GM12878 (cell line): ENCODE measurements at regions not wholly inside any gene's neighbourhood (a gene's known extent, or its start where the extent isn't known, plus 50 kb on each side); places are given as distances from the start of the nearest gene placed in this dataset.
A peak's percentile ranks its signal among the peaks of the same experiment; 100 is the strongest.

ENCODE experiments used
- ATF7 ChIP-seq: fragments of 450-650 bp; IDR thresholded peaks from 2 replicates; pipeline ENCODE4 v1.6.1; 2016; ENCODE audit warnings: low read depth, mild to moderate bottlenecking
- EED ChIP-seq: sonication (generic); IDR thresholded peaks from 2 replicates; pipeline ENCODE4 v1.6.1; 2016; ENCODE audit warnings: antibody characterized with exemption, low read depth
- ETV6 ChIP-seq, 2 experiments: fragments of 450-650 bp in 1 of 2; IDR thresholded peaks in 1 of 2; conservative IDR thresholded peaks in 1 of 2; 2 replicates each; pipeline ENCODE4 v1.6.1; 2014; ENCODE audit warnings: antibody characterized with exemption in 1 of 2, borderline replicate concordance in 1 of 2, low read depth in 1 of 2, mild to moderate bottlenecking in 1 of 2, moderate library complexity in 1 of 2
- HDAC6 ChIP-seq: fragments of 200-600 bp; sonication (generic); IDR thresholded peaks from one replicate; pipeline ENCODE4 v1.8.0; 2017; ENCODE audit warnings: antibody characterized with exemption; ENCODE audit not compliant: unreplicated experiment
- JUNB ChIP-seq: IDR thresholded peaks from 2 replicates; pipeline ENCODE4 v1.6.1; 2016; ENCODE audit warnings: antibody characterized with exemption, mild to moderate bottlenecking
- MEF2B ChIP-seq: fragments of 450-650 bp; IDR thresholded peaks from 2 replicates; pipeline ENCODE4 v1.6.1; 2018; ENCODE audit warnings: mild to moderate bottlenecking, moderate library complexity; ENCODE audit not compliant: partially characterized antibody, poor library complexity, severe bottlenecking
- NFXL1 ChIP-seq: fragments of 450-650 bp; IDR thresholded peaks from 2 replicates; pipeline ENCODE4 v1.6.1; 2017; ENCODE audit warnings: antibody characterized with exemption, mild to moderate bottlenecking, borderline replicate concordance
- NR2F1 ChIP-seq: fragments of 450-650 bp; conservative IDR thresholded peaks from 2 replicates; pipeline ENCODE4 v1.6.1; 2017; ENCODE audit warnings: mild to moderate bottlenecking
- RELA ChIP-seq: fragments of 450-650 bp; IDR thresholded peaks from 2 replicates; pipeline ENCODE4 v1.8.0; 2014; ENCODE audit warnings: borderline replicate concordance; ENCODE audit not compliant: partially characterized antibody
- SUZ12 ChIP-seq: fragments of 200-600 bp; sonication (generic); IDR thresholded peaks from one replicate; pipeline ENCODE4 v1.6.1; 2018; ENCODE audit warnings: antibody characterized with exemption, mild to moderate bottlenecking; ENCODE audit not compliant: unreplicated experiment
- WRNIP1 ChIP-seq: IDR thresholded peaks from 2 replicates; pipeline ENCODE4 v1.6.1; 2011; ENCODE audit warnings: low read depth, low read length, improper control_type of control experiment, borderline replicate concordance
- ZBTB33 ChIP-seq: fragments of 450-650 bp; IDR thresholded peaks from 2 replicates; pipeline ENCODE4 v1.6.1; 2017; ENCODE audit warnings: mild to moderate bottlenecking
- ZNF687 ChIP-seq: fragments of 450-650 bp; IDR thresholded peaks from 2 replicates; pipeline ENCODE4 v1.6.1; 2017; ENCODE audit warnings: mild to moderate bottlenecking, moderate library complexity
- TF ChIP-seq, protein P1 (sequence below): fragments of 450-650 bp; conservative IDR thresholded peaks from 2 replicates; pipeline ENCODE4 v1.6.1; 2017; ENCODE audit warnings: mild to moderate bottlenecking, moderate library complexity
- TF ChIP-seq, protein P2 (sequence below): fragments of 450-650 bp; IDR thresholded peaks from 2 replicates; pipeline ENCODE4 v1.6.1; 2018; ENCODE audit warnings: borderline replicate concordance, mild to moderate bottlenecking; ENCODE audit not compliant: partially characterized antibody
- TF ChIP-seq, protein P3 (sequence below): fragments of 450-650 bp; IDR thresholded peaks from 2 replicates; pipeline ENCODE4 v1.6.1; 2016; ENCODE audit warnings: mild to moderate bottlenecking

DNA sequence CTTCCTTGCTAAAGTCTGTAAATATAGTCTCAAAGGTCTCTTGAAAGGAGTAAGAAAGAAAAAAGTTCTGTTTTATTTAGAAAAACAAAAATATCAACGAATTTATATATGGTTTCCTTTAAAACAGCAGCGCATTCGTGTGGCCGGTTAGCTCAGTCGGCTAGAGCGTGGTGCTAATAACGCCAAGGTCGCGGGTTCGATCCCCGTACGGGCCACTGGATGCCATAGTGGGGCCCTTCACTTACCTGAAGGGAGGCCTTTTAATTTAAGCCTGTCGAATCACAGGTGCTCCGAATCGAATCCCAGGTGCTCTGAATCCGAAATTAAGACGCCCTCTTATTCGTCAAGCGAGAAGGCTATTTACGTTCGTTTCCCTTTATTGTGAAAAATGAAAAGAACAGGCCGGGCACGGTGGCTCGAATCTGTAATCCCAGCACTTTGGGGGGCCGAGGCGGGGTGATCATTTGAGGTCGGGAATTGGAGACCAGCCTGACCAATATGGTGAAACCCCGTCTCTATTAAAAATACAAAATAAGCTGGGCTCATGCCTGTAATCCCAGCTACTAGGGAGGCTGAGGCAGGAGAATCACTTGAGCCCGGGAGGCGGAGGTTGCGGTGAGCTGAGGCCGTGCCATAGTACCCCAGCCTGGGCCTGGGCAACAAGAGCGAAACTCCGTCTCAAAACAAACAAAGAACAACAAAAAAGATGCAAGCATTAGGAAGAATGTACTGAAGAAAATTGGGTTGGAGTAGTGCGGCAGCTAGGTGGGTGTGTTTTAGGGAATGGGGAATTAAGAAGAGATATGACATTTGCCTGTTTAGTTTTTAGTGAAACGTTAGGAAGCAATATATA lies 195.8 kb upstream of the ZNF184 start (continued):
- TF ChIP-seq ZBTB33 (no peak), JUNB (no peak), RELA (peak; percentile 19), ETV6 (conservative IDR thresholded peaks at IDR 0.05 in 1 of 2, IDR thresholded peaks at IDR 0.05 in 1 of 2; ENCODE audit: borderline replicate concordance in 1 of 2, low read depth in 1 of 2) (no peak), EED (no peak), HDAC6 (no peak), NFXL1 (no peak), ZNF687 (no peak), MEF2B (no peak), SUZ12 (no peak), ATF7 (no peak), WRNIP1 (no peak), NR2F1 (no peak)
- TF ChIP-seq, protein P1, sequence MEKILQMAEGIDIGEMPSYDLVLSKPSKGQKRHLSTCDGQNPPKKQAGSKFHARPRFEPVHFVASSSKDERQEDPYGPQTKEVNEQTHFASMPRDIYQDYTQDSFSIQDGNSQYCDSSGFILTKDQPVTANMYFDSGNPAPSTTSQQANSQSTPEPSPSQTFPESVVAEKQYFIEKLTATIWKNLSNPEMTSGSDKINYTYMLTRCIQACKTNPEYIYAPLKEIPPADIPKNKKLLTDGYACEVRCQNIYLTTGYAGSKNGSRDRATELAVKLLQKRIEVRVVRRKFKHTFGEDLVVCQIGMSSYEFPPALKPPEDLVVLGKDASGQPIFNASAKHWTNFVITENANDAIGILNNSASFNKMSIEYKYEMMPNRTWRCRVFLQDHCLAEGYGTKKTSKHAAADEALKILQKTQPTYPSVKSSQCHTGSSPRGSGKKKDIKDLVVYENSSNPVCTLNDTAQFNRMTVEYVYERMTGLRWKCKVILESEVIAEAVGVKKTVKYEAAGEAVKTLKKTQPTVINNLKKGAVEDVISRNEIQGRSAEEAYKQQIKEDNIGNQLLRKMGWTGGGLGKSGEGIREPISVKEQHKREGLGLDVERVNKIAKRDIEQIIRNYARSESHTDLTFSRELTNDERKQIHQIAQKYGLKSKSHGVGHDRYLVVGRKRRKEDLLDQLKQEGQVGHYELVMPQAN = 0 out of 2 replicates have a peak, but pooled peaks have one; percentile 27
- TF ChIP-seq, protein P2, sequence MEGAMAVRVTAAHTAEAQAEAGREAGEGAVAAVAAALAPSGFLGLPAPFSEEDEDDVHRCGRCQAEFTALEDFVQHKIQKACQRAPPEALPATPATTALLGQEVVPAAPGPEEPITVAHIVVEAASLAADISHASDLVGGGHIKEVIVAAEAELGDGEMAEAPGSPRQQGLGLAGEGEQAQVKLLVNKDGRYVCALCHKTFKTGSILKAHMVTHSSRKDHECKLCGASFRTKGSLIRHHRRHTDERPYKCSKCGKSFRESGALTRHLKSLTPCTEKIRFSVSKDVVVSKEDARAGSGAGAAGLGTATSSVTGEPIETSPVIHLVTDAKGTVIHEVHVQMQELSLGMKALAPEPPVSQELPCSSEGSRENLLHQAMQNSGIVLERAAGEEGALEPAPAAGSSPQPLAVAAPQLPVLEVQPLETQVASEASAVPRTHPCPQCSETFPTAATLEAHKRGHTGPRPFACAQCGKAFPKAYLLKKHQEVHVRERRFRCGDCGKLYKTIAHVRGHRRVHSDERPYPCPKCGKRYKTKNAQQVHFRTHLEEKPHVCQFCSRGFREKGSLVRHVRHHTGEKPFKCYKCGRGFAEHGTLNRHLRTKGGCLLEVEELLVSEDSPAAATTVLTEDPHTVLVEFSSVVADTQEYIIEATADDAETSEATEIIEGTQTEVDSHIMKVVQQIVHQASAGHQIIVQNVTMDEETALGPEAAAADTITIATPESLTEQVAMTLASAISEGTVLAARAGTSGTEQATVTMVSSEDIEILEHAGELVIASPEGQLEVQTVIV = no peak
- TF ChIP-seq, protein P3, sequence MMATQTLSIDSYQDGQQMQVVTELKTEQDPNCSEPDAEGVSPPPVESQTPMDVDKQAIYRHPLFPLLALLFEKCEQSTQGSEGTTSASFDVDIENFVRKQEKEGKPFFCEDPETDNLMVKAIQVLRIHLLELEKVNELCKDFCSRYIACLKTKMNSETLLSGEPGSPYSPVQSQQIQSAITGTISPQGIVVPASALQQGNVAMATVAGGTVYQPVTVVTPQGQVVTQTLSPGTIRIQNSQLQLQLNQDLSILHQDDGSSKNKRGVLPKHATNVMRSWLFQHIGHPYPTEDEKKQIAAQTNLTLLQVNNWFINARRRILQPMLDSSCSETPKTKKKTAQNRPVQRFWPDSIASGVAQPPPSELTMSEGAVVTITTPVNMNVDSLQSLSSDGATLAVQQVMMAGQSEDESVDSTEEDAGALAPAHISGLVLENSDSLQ = no peak
